Fibroblast of mammary gland (primary cell): ENCODE measurements at regions not wholly inside any gene's neighbourhood (a gene's known extent, or its start where the extent isn't known, plus 50 kb on each side); places are given as distances from the start of the nearest gene placed in this dataset.

Experiments used
- DNase-seq: peaks from one replicate; pipeline ENCODE4 v3.0.0-alpha.2; 2010; ENCODE audit warnings: low read depth
- H3K4me3 ChIP-seq: 2 replicates; pipeline ENCODE4 v1.5.1; 2011; ENCODE audit warnings: low read depth, mild to moderate bottlenecking, low read length, moderate library complexity; ENCODE audit not compliant: control insufficient read depth
- TF ChIP-seq, protein P1 (sequence below): conservative IDR thresholded peaks from 2 replicates; pipeline ENCODE4 v1.5.1; 2011; ENCODE audit warnings: low read depth, low read length, inconsistent platforms; ENCODE audit not compliant: control insufficient read depth, insufficient read depth

DNA sequence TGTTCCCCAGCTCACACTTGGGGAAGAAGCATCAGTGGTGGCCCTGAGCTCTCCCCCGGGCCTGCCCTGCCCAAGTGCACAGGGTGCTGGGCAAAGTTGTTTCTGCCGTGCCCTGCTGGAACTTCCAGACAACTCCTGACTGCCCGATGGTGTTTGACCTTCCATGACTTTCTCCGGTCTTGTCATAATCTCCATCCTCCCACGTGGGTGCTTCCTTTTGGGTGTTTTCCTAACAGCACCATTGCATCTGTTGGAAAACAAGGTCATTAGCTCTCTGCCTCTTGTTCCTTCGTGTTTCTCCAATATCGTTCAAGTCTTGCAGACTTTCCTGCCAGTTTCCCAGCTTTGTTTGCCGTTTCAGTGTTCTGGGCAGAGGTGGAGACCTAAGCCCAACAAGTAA is 68.7 kb upstream of the TIAM2 start:
- H3K4me3 ChIP-seq, result no peak overlapping the region
- TF ChIP-seq, protein P1, sequence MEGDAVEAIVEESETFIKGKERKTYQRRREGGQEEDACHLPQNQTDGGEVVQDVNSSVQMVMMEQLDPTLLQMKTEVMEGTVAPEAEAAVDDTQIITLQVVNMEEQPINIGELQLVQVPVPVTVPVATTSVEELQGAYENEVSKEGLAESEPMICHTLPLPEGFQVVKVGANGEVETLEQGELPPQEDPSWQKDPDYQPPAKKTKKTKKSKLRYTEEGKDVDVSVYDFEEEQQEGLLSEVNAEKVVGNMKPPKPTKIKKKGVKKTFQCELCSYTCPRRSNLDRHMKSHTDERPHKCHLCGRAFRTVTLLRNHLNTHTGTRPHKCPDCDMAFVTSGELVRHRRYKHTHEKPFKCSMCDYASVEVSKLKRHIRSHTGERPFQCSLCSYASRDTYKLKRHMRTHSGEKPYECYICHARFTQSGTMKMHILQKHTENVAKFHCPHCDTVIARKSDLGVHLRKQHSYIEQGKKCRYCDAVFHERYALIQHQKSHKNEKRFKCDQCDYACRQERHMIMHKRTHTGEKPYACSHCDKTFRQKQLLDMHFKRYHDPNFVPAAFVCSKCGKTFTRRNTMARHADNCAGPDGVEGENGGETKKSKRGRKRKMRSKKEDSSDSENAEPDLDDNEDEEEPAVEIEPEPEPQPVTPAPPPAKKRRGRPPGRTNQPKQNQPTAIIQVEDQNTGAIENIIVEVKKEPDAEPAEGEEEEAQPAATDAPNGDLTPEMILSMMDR, result no peak
- DNase-seq, result no peak

DNA sequence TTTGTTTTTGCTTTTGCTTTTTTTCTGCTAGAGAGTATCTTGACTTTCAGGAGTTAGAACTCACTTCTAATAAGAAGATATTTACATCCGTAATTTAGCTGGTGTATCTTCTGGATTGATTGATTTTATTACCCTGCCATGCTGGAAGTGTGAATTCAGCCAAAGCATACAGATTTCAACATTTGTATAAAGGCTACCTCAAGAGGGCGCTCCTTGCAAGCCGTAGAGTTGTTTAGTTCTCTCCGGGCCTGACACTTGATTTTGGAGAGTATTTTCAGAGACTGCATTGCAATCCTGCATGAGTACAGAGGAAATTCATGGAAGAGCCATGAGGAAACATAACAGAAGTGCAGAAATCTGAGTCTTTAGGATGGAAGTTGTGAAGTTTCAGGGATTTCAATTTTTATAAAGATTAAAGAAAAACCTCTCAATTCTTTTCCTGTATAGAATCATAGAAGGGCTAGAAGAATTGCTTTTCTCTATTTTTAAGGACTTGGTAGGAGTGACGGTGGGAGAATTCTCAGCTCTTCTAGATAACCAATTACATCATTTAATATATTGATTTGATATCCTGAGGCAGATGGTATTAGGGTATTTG is 66.7 kb upstream of the TIAM2 start:
- H3K4me3 ChIP-seq, result no peak overlapping the region
- TF ChIP-seq, protein P1, result peak; percentile 83
- peak; percentile 78 for DNase-seq

DNA sequence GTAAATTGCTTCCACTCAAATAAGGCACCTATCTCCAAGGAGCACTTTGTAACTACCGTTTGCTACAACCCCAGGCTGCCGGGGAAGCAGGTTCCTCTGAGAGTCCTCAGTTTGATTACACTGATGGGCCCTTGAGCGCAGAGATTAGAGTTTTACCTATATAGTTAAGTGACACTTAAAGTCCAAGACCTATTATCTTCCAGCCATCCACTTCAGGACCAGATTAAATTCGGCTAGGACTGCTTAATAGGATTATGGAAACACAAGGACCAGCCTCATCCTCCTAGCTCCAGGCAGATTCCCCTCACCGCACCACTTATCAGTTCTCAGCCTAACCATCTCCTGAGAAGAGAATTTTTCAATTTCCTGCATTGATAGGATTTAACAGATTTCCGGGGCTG is 64.7 kb upstream of the TIAM2 start:
- TF ChIP-seq, protein P1, result no peak
- DNase-seq, result no peak
- H3K4me3 ChIP-seq, result no peak overlapping the region

DNA sequence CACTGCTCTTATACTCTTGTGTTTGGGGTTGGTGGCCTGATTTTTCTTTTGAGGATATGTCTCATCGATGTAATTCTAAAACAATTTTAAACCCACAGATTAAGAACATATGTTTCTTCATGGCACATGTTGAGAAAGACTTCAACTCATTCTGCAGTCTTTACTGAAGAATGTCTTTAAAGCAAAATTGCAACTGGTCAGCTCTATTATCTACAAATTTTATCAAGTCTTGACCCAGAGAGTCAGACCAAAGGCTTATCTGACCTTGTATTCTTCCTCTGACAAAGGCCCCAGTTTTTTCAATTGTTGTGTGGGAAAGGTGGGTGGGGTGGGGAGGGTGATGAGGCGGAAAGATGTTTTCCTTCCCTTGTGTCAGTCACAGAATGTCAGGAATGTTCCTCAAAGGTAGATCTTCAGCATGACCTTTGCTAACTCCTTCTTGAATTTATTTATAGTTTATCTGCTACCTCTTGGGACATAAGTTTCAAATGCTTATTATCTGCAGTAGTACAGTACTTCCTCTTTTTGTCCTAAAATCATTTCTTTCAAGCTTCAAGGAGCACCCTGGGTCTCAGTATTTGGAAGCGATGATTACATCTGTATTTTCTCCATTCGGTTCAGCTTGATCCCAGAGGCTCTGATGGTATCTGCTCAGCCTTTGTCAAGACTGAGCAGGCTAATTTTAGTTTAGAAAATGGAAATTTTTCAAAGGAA is 63.2 kb upstream of the TIAM2 start:
- DNase-seq, result peak; percentile 82
- H3K4me3 ChIP-seq, result no peak overlapping the region
- TF ChIP-seq, protein P1, result no peak

DNA sequence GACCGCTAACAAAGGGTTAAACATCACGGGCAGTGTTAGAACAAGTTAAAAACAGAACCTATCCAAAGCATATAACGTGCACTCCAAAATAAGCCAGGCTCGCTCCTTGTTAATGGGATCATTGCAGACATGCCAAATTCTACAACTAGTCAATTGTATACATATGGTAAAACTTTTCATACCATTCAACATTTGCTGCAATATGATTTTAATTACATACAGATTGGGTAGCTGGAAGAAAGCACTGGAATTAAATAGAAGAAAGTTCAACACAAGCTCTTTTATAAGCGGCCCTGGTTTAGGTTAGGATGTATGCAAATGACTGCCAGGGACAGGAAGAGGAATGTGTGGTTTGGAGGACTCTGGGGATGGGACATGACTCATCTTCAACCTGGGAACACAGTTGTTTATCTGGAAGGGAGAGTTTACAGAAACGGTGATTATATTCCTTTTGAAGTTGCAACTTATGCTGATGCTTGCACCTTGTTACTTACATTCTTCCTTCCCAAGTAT is 62.5 kb upstream of the TIAM2 start:
- DNase-seq, result peak; percentile 95
- no peak overlapping the region for H3K4me3 ChIP-seq
- TF ChIP-seq, protein P1, result no peak

DNA sequence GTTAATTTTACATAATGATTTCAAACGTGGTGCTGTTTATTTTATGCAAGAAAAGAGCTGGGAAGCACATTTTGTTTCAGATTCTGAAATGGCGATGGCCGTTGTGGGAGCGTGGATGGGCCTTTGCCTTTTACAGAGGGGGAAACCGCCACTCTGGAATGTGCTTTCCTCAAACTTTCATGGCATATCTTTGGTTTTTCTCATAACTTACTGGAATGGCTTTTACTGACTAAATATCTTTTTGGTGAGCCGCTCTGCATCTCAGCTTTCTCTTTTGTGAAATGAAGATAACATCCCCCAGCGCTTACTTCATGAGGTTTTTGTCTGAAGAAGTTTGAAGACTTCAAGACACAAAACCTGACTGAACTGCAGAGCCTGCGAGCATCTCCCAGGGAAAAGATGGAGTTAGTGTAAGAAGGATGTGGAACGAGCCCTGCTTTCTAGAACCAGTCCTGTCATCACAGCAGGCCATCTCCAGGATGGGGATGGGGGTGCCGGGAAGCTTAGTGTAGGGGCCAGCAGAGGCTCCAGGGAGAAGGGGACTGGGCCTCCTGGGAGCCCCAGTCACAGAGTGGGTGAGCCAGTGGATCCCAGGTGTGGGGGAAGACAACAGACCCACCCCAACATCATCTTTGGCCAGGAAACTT is 61.8 kb upstream of the TIAM2 start:
- peak; percentile 17 for DNase-seq
- TF ChIP-seq, protein P1, result no peak
- H3K4me3 ChIP-seq, result no peak overlapping the region
